Ishikawa (cell line): ENCODE measurements at regions not wholly inside any gene's neighbourhood (a gene's known extent, or its start where the extent isn't known, plus 50 kb on each side); places are given as distances from the start of the nearest gene placed in this dataset.

Experiments used
- CEBPB ChIP-seq: IDR thresholded peaks from 2 replicates; pipeline ENCODE4 v1.6.1; 2012
- MAX ChIP-seq: IDR thresholded peaks from 2 replicates; pipeline ENCODE4 v1.6.1; 2012
- RAD21 ChIP-seq: IDR thresholded peaks from 2 replicates; pipeline ENCODE4 v1.6.1; 2012; ENCODE audit warnings: low read depth
- ZBTB7A ChIP-seq: IDR thresholded peaks from 2 replicates; pipeline ENCODE4 v1.6.1; 2012; ENCODE audit warnings: low read depth
- TF ChIP-seq, protein P1 (sequence below): IDR thresholded peaks from 2 replicates; pipeline ENCODE4 v1.6.1; 2012; ENCODE audit warnings: low read depth, mild to moderate bottlenecking

DNA sequence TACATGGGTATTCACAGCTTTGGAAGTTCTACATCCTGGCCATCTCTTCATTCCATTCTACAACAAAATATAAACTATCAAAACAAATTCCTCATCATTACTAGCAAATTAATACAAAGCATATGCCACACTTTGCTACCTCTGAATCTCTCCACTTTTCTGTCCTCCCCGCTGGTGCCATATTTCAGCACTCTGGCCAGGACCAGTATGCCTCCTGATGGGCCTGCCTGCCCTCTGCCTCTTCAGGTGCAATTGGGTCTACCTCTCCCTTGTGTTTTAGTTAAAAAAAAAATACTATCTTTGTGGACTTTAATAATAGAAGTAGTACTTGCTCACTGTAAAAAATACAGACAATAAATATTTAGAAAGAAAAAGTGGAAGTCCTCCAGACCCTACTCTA, 448.8 kb downstream of the WDR72 start:
- TF ChIP-seq ZBTB7A: no peak
- TF ChIP-seq, protein P1, sequence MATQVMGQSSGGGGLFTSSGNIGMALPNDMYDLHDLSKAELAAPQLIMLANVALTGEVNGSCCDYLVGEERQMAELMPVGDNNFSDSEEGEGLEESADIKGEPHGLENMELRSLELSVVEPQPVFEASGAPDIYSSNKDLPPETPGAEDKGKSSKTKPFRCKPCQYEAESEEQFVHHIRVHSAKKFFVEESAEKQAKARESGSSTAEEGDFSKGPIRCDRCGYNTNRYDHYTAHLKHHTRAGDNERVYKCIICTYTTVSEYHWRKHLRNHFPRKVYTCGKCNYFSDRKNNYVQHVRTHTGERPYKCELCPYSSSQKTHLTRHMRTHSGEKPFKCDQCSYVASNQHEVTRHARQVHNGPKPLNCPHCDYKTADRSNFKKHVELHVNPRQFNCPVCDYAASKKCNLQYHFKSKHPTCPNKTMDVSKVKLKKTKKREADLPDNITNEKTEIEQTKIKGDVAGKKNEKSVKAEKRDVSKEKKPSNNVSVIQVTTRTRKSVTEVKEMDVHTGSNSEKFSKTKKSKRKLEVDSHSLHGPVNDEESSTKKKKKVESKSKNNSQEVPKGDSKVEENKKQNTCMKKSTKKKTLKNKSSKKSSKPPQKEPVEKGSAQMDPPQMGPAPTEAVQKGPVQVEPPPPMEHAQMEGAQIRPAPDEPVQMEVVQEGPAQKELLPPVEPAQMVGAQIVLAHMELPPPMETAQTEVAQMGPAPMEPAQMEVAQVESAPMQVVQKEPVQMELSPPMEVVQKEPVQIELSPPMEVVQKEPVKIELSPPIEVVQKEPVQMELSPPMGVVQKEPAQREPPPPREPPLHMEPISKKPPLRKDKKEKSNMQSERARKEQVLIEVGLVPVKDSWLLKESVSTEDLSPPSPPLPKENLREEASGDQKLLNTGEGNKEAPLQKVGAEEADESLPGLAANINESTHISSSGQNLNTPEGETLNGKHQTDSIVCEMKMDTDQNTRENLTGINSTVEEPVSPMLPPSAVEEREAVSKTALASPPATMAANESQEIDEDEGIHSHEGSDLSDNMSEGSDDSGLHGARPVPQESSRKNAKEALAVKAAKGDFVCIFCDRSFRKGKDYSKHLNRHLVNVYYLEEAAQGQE: no peak
- no peak for TF ChIP-seq RAD21
- no peak for TF ChIP-seq CEBPB
- TF ChIP-seq MAX: no peak
